ENCODE measurements at regions not wholly inside any gene's neighbourhood (a gene's known extent, or its start where the extent isn't known, plus 50 kb on each side); places are given as distances from the start of the nearest gene placed in this dataset.

GRCh38 chr18:27826101-27826500 lies 350.8 kb downstream of the CDH2 start:
- no peak for DNase-seq (ENCODE audit: low spot score)

GRCh38 chr18:27825689-27826088 lies 351.2 kb downstream of the CDH2 start:
- no peak for DNase-seq (ENCODE audit: low spot score)

GRCh38 chr18:27824841-27825681 lies 351.9 kb downstream of the CDH2 start:
- DNase-seq (ENCODE audit: low spot score): no peak

- no peak for DNase-seq (ENCODE audit: low spot score)
Measured at GRCh38 chr18:27824275-27824674, 352.7 kb downstream of the CDH2 start.

GRCh38 chr18:27823053-27823452 lies 353.9 kb downstream of the CDH2 start:
- DNase-seq (ENCODE audit: low spot score): no peak

GRCh38 chr18:27808683-27809082 lies 368.2 kb downstream of the CDH2 start:
- no peak for DNase-seq (ENCODE audit: low spot score)

GRCh38 chr18:27803957-27804356 lies 373.0 kb downstream of the CDH2 start:
- no peak for DNase-seq (ENCODE audit: low spot score)

- no peak for DNase-seq (ENCODE audit: low spot score)
Measured at GRCh38 chr18:27797484-27797883, 379.4 kb downstream of the CDH2 start.

GRCh38 chr18:27794181-27794926 lies 382.6 kb downstream of the CDH2 start:
- no peak for DNase-seq (ENCODE audit: low spot score)

- no peak for DNase-seq (ENCODE audit: low spot score)
Measured at GRCh38 chr18:27793013-27793785, 383.7 kb downstream of the CDH2 start.

- DNase-seq (ENCODE audit: low spot score): no peak
Measured at GRCh38 chr18:27789406-27789805, 387.5 kb downstream of the CDH2 start.

- DNase-seq (ENCODE audit: low spot score): no peak
Measured at GRCh38 chr18:27787547-27787946, 389.4 kb downstream of the CDH2 start.

- no peak for DNase-seq (ENCODE audit: low spot score)
Measured at GRCh38 chr18:27785815-27786471, 391.0 kb downstream of the CDH2 start.

GRCh38 chr18:27780061-27780745 lies 396.7 kb downstream of the CDH2 start:
- DNase-seq (ENCODE audit: low spot score): no peak

- DNase-seq (ENCODE audit: low spot score): no peak
Measured at GRCh38 chr18:27778925-27779324, 398.0 kb downstream of the CDH2 start.

- DNase-seq (ENCODE audit: low spot score): peak; percentile 0
Measured at GRCh38 chr18:27778441-27778840, 398.5 kb downstream of the CDH2 start.

GRCh38 chr18:27772081-27772480 lies 404.8 kb downstream of the CDH2 start:
- DNase-seq (ENCODE audit: low spot score): no peak

- no peak for DNase-seq (ENCODE audit: low spot score)
Measured at GRCh38 chr18:27771571-27771970, 405.4 kb downstream of the CDH2 start.

- no peak for DNase-seq (ENCODE audit: low spot score)
Measured at GRCh38 chr18:27769152-27769551, 407.8 kb downstream of the CDH2 start.

- no peak for DNase-seq (ENCODE audit: low spot score)
Measured at GRCh38 chr18:27763936-27764335, 413.0 kb downstream of the CDH2 start.

GRCh38 chr18:27763341-27763740 lies 413.6 kb downstream of the CDH2 start:
- DNase-seq (ENCODE audit: low spot score): no peak

Data from SW480 (cell line).